ENCODE measurements at regions not wholly inside any gene's neighbourhood (a gene's known extent, or its start where the extent isn't known, plus 50 kb on each side); places are given as distances from the start of the nearest gene placed in this dataset.

GRCh38 chr4:173924561-173924960, 358.9 kb downstream of the FBXO8 start:
- no peaks in the 10 kb centered on the region for H3K27me3 ChIP-seq
- intact Hi-C loops (cut with DNase I), result no loop called here
- 35 to 61% methylated on average over 4 of the region's 4 CpGs for WGBS, 2 donors
- H3K36me3 ChIP-seq, result no peaks in the 10 kb centered on the region
- peak overlapping the region; percentile 64 to 78 (median 66) for H3K27ac ChIP-seq
- no peak overlapping the region for H3K4me3 ChIP-seq
- DNase-seq, result no peak
- peaks cover 0 to 47% (median 39%) of the 10 kb centered on the region in 4 donors for H3K4me1 ChIP-seq
- H3K9me3 ChIP-seq, result no peaks in the 10 kb centered on the region
- TF ChIP-seq POLR2A (IDR thresholded peaks at IDR 0.05) (no peak), EP300 (IDR thresholded peaks at IDR 0.05) (no peak), POLR2AphosphoS5 (IDR thresholded peaks at IDR 0.05) (no peak)
- TF ChIP-seq, protein P1, sequence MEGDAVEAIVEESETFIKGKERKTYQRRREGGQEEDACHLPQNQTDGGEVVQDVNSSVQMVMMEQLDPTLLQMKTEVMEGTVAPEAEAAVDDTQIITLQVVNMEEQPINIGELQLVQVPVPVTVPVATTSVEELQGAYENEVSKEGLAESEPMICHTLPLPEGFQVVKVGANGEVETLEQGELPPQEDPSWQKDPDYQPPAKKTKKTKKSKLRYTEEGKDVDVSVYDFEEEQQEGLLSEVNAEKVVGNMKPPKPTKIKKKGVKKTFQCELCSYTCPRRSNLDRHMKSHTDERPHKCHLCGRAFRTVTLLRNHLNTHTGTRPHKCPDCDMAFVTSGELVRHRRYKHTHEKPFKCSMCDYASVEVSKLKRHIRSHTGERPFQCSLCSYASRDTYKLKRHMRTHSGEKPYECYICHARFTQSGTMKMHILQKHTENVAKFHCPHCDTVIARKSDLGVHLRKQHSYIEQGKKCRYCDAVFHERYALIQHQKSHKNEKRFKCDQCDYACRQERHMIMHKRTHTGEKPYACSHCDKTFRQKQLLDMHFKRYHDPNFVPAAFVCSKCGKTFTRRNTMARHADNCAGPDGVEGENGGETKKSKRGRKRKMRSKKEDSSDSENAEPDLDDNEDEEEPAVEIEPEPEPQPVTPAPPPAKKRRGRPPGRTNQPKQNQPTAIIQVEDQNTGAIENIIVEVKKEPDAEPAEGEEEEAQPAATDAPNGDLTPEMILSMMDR (IDR thresholded peaks at IDR 0.05), result no peak

DNA sequence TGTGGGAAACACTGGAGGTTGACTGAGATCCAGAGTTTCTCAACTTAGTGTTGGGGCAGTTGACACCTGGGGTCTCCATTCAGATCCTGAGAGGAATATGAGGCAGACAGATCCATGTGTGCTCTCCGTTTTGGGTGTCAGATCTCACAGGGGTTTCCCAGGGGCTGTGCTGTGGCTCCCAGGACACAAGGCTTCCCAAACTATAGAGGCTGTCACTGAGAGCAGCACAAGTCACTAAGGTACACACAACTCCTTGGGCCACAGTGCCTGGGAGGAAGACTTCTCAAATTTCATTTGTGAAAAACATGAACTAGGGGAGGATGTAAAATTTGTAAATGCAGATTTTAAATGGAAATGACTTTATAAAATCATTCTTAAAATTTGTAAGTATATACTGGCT, 363.6 kb downstream of the FBXO8 start:
- Histone ChIP-seq H3K4me3 (no peak overlapping the region), H3K27me3 (no peaks in the 10 kb centered on the region), H3K4me1 (peaks cover 0 to 68% (median 54%) of the 10 kb centered on the region in 4 donors), H3K36me3 (no peaks in the 10 kb centered on the region), H3K27ac (peak overlapping the region; percentile 31 to 80 (median 76)), H3K9me3 (no peaks in the 10 kb centered on the region)
- 45 to 61% methylated on average over 1 of the region's 1 CpG for WGBS, 2 donors
- no peak for DNase-seq
- TF ChIP-seq, protein P1 (IDR thresholded peaks at IDR 0.05), result no peak
- TF ChIP-seq POLR2AphosphoS5 (IDR thresholded peaks at IDR 0.05) (no peak), EP300 (IDR thresholded peaks at IDR 0.05) (no peak)
- intact Hi-C loops (cut with DNase I), result no loop called here

DNA sequence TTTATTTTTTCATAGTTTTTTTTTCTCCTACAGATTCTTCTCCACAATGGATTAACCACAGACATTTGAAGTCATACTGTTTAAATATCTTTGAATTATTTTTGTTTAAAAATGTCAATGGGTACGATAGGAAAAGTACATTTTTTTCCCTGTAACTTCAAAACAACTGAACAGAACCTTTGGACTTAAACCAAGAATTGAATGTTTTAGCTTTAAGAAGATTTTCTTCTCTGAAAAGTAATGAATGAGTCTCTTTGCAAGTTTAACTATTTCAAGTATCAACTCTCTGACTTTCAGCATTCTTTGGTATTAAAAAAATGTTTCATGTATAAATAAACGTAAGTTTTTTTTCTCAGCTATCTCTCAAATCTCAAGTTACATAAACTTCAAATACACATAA, 364.3 kb downstream of the FBXO8 start:
- Histone ChIP-seq H3K27ac (peak overlapping the region; percentile 31 to 80 (median 76)), H3K4me1 (peaks cover 0 to 61% (median 47%) of the 10 kb centered on the region in 4 donors)

GRCh38 chr4:173917255-173917960, 366.1 kb downstream of the FBXO8 start:
- H3K27me3 ChIP-seq, result no peaks in the 10 kb centered on the region
- H3K9me3 ChIP-seq, result no peaks in the 10 kb centered on the region
- H3K4me3 ChIP-seq, result no peak overlapping the region
- H3K36me3 ChIP-seq, result no peaks in the 10 kb centered on the region
- peak overlapping the region; percentile 66 to 80 (median 76) for H3K27ac ChIP-seq
- intact Hi-C loops (cut with DNase I), result no loop called here
- no peak for DNase-seq
- peaks cover 0 to 48% (median 36%) of the 10 kb centered on the region in 4 donors for H3K4me1 ChIP-seq
- peak; percentile 4 to 50 (median 34) for TF ChIP-seq POLR2AphosphoS5 (IDR thresholded peaks at IDR 0.05)
- TF ChIP-seq POLR2A (IDR thresholded peaks at IDR 0.05), result no peak
- TF ChIP-seq, protein P1 (IDR thresholded peaks at IDR 0.05), result no peak
- peak in 3 of 4 donors; percentile 15 to 68 (median 38) for TF ChIP-seq EP300 (IDR thresholded peaks at IDR 0.05)
- WGBS, 2 donors, result 42 to 49% methylated on average over 8 of the region's 8 CpGs

More for the DNA sequence above, 364.3 kb downstream of the FBXO8 start:
- no peaks in the 10 kb centered on the region for H3K9me3 ChIP-seq
- intact Hi-C loops (cut with DNase I), result no loop called here
- TF ChIP-seq POLR2AphosphoS5 (IDR thresholded peaks at IDR 0.05), result no peak
- H3K27me3 ChIP-seq, result no peaks in the 10 kb centered on the region
- WGBS, 2 donors, result 48 to 69% methylated on average over 2 of the region's 2 CpGs
- no peak overlapping the region for H3K4me3 ChIP-seq
- no peak for DNase-seq
- H3K36me3 ChIP-seq, result no peaks in the 10 kb centered on the region

DNA sequence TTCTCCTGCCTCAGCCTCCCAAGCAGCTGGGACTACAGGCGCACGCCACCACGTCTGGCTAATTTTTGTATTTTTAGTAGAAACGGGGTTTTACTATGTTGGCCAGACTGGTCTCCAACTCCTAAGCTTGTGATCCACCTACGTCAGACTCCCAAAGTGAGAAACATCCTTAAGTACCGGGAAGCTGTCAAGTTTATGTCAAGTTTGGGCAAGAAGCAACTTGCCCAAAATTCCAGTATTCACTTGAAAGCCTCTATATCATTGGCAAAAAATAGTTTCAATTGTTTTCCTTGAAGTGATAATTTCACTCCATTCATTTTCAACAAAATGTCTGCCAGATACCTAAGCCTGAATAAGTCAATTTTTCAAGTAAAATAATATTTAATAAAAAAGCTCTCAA, 370.0 kb downstream of the FBXO8 start:
- Histone ChIP-seq H3K4me1 (peaks cover 0 to 22% (median 19%) of the 10 kb centered on the region in 4 donors), H3K27ac (no peak overlapping the region), H3K27me3 (no peaks in the 10 kb centered on the region), H3K36me3 (no peaks in the 10 kb centered on the region), H3K9me3 (no peaks in the 10 kb centered on the region), H3K4me3 (no peak overlapping the region)
- DNase-seq, result no peak
- TF ChIP-seq POLR2A (IDR thresholded peaks at IDR 0.05) (no peak), POLR2AphosphoS5 (IDR thresholded peaks at IDR 0.05) (no peak), EP300 (IDR thresholded peaks at IDR 0.05) (no peak)
- TF ChIP-seq, protein P1 (IDR thresholded peaks at IDR 0.05), result no peak
- intact Hi-C loops (cut with DNase I), result no loop called here
- WGBS, 2 donors, result 87 to 94% methylated on average over 6 of the region's 6 CpGs
